GM18526 (cell line): ENCODE measurements at regions not wholly inside any gene's neighbourhood (a gene's known extent, or its start where the extent isn't known, plus 50 kb on each side); places are given as distances from the start of the nearest gene placed in this dataset.

Experiments used
- POLR2A ChIP-seq: IDR thresholded peaks from 3 replicates; pipeline ENCODE4 v1.6.1; 2011; ENCODE audit not compliant: insufficient read length; ENCODE audit errors: extremely low read depth

DNA sequence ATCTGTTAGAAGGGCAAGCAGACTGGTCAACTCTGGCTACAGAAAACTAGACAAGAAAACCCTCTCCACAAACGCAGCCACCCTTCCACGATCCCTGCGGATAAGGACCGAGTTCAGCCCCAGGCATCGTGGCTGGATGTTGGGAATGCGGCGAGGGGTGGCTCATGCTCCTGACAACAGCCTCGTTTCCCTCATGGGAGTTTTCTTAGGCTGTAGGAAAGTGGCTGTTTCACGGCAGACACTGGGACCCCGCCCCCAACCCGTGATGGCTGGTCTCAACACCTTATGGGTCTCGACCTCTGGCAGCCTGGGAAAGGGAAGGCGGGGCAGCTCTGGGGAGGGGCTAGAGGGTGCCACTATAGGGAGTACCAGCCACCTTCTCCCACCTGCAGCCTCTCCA, 123.3 kb downstream of the RFLNA start:
- TF ChIP-seq POLR2A = no peak

DNA sequence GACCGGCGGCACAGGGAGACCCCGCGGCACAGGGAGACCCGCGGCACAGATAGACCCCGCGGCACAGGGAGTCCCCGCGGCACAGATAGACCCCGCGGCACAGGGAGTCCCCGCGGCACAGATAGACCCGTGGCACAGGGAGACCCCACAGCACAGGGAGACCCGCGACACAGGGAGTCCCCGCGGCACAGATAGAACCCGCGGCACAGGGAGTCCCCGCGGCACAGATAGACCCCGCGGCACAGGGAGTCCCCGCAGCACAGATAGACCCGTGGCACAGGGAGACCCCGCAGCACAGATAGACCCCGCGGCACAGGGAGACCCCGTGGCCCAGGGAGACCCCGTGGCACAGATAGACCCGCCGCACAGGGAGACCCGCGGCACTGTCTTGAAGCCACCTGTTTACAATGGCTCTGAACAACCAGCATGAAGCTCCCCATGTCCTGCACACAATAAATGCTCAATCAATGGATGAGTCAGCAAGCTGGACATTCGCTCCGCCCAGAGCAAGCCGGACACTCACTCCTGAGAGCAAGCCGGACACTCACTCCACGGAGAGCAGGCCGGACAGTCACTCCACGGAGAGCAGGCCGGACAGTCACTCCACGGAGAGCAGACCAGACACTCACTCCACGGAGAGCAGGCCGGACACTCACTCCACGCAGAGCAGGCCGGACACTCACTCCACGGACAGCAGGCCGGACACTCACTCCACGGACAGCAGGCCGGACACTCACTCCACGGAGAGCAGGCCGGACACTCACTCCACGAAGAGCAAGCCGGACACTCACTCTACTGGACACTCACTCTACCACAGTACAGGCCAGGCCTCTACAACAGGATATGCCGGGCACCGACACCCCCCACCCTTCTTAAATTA, 121.9 kb downstream of the RFLNA start:
- TF ChIP-seq POLR2A = no peak

DNA sequence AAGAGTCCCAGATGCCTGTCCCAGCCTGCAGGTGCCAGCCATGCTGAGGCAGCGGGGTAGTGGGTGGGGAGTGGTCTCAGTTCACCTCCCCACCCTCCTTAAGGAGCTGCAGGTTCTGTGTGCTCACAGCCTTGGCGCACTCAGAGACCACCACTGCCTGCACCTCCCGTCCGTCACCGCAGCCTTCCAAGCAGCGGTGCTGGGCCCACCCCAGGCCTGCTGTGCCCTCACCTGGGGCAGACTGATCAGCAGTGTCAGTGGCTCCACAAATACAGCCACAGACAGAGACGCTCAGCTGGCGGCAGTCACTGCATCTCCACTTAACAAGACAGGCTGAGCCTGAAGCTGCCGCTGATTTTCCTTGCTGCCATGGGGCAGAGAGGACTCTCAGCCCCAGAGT, 120.2 kb downstream of the RFLNA start:
- no peak for TF ChIP-seq POLR2A

GRCh38 chr12:124413915-124414314, 119.0 kb downstream of the RFLNA start:
- TF ChIP-seq POLR2A = no peak

GRCh38 chr12:124413401-124413800, 118.5 kb downstream of the RFLNA start:
- TF ChIP-seq POLR2A = no peak

DNA sequence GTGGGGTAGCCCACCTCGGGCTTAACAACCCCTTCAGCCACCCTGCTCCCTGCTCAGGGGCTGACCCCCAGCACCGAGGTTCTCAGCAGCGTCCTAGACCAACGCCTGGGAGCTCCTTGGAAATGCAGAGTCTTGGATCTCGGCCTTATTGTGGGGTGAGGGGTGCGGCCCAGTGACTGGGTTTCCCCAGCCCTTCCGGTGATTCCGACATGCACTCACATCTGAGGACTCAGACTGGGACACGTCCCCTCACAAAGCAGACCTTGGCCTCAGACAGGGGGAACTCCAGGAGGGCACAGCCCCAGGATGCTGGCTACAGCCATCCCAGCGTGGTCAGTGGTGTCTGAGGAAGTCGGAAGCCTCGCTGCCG, 117.7 kb downstream of the RFLNA start:
- TF ChIP-seq POLR2A = no peak

DNA sequence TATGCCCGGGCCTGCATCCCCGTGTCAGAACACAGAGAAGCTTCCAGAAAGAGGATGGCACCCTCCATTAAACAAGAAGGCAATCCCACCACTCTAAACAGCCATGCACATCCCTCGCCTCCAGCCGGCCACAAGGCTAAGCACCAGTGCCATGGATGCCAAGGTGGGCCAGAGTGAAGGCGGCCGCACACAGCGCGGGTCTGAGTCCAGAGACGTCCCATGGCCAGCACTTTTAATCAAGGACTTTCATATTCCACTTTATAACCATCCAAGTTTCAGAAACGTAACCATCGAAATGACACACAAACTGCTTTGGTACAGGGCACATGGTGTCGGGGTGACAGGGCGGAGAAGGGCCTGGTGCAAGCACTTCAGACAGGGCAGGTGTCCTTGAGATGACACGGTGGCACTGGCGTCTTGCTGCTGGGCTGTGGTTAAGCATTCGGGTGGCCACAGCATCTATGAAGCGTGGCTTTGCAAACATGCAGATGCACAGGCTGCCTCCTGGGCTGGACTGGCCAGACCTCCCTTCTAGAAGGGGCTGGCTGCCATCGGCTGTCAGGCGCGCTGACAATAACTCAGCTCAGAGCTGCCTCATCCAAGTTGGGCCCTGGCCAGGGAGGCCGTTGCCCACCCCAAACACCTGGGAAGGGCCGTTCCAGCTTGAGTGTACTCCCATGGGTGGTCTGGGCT, 117.2 kb downstream of the RFLNA start:
- TF ChIP-seq POLR2A = no peak

DNA sequence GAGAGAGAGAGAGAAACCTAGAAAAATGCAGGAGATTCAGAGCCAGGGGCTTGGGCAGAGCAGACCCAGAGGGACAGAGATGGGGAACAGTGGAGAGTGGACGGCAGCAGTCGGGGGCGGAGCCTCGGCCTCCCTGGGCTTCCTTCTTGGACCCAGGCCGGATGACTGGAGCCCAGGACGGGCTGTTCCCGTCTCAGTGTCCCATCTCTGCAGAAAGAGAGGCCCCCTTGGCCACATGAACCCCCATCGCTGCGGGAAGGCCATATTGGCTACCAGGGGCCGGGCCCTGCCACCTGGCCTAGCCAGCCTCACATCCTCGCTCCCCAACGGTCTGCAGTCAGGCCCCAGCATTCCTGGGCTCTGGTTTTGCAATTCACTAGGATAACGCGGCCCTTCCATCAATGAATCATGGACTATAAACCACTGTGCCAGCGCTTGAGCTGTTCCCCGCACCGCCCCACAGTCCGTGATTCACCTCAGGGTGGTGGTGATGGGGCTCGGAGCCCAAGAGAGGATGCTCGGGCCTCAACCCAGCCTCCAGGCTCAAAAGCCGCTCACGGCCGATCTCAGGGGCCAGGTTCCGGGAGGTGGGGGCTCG, 116.5 kb downstream of the RFLNA start:
- no peak for TF ChIP-seq POLR2A

DNA sequence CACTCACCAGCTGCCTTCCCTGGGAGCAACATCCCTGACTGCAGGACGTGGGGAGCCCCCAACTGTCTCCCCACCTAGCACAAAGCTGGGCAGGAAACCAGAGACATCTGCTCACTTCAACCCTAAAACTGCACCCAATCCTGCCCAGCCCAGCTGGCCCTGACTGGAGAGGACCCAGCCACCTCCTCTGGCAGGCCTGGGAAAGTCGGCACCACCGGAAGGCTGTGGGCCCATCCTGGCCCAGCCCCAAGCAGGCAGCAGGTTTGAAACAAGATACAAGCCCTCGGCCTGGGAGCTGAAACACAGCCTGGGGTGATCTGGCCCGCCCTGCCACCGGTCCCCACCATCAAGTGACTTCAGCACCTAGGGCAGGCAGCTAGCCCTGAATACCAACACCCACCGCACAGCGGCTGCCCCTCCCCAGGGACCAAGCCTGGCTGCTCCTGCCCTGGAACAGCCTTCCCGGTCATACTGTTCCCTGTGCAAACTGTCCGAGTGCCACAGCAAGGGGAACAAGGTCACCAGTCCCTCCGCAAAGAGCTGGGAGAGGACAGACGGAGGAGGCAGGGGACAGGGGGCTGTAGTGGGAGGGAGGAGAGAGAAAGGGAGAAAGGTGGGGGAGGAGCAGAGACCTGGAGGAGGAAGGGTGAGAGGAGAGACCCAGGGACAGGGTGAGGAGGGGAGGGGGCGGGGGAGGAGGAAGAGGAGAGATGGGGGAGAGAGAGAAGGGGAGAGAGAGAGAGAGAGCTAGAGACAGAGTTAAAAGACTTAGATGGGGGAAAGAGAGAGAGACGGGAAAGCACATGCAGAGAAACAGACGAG, 115.7 kb downstream of the RFLNA start:
- TF ChIP-seq POLR2A = no peak

GRCh38 chr12:124408822-124409517, 114.1 kb downstream of the RFLNA start:
- no peak for TF ChIP-seq POLR2A

GRCh38 chr12:124407074-124407473, 112.2 kb downstream of the RFLNA start:
- TF ChIP-seq POLR2A = no peak

DNA sequence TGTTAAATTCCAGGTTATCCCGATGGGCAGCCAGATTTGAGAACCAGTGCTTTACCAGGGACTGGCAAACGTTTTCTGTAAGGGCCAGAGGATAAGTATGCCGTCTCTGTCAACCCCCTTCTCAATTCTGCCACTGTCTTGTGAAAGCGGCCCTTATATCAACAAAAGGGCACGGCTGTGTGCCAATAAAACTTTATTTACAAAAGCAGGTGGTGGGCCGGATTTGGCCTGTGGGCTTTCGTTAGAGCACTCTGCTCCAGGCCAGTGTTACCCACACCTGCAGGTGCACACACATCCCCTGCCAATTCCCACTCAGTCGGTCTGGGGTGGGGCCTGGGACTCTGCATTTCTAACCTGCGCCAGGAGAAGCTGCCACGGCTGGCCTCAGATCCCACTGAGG, 111.2 kb downstream of the RFLNA start:
- TF ChIP-seq POLR2A = no peak

DNA sequence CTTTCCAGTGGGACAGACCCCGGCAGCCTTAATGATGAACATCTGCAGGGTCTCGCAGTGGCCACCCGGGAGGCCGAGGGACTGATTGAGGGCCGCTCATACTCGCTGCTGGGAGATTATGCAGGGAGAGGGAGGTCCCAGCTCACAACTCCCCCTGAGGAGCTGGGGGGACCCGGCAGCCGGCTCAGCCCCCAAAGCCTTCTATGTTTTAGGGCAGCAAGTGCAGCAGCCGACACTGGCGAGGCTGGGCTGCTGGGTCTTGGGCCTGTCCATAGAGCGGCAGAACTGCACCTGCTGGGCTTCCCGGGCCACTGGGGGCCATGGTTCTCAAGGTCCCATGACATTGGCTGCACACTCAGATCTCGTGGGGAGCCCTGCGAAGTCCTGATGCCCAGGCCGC, 110.7 kb downstream of the RFLNA start:
- TF ChIP-seq POLR2A = no peak

GRCh38 chr12:124405151-124405550, 110.3 kb downstream of the RFLNA start:
- no peak for TF ChIP-seq POLR2A
